ENCODE measurements at regions not wholly inside any gene's neighbourhood (a gene's known extent, or its start where the extent isn't known, plus 50 kb on each side); places are given as distances from the start of the nearest gene placed in this dataset.

DNA sequence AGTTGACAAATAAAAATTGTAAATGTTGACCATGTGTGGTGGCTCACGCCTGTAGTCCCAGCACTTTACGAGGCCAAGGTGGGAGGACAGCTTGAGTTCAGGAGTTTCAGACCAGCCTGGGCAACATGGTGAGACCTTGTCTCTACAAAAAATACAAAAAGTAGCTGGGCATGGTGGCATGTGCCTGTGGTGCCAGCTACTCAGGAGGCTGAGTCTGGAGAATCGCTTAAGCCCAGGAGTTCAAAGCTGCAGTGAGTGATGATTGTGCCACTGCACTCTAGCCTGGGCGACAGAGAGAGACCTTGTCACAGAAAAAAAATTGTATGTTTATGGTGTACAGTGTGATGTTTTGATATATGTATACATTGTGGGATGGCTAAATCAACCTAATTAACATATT lies 119.6 kb downstream of the NPIPB5 start:
- TF ChIP-seq, protein P1, sequence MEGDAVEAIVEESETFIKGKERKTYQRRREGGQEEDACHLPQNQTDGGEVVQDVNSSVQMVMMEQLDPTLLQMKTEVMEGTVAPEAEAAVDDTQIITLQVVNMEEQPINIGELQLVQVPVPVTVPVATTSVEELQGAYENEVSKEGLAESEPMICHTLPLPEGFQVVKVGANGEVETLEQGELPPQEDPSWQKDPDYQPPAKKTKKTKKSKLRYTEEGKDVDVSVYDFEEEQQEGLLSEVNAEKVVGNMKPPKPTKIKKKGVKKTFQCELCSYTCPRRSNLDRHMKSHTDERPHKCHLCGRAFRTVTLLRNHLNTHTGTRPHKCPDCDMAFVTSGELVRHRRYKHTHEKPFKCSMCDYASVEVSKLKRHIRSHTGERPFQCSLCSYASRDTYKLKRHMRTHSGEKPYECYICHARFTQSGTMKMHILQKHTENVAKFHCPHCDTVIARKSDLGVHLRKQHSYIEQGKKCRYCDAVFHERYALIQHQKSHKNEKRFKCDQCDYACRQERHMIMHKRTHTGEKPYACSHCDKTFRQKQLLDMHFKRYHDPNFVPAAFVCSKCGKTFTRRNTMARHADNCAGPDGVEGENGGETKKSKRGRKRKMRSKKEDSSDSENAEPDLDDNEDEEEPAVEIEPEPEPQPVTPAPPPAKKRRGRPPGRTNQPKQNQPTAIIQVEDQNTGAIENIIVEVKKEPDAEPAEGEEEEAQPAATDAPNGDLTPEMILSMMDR (IDR thresholded peaks at IDR 0.05 in 2 of 3, conservative IDR thresholded peaks at IDR 0.05 in 1 of 3; ENCODE audit: insufficient read depth in 2 of 3, low read depth in 1 of 3, low read length in 3 of 3): no peak
- TF ChIP-seq RBBP5 (IDR thresholded peaks at IDR 0.05; ENCODE audit: borderline replicate concordance, insufficient read depth, low read length, poor library complexity, severe bottlenecking): no peak
- TF ChIP-seq, protein P2, sequence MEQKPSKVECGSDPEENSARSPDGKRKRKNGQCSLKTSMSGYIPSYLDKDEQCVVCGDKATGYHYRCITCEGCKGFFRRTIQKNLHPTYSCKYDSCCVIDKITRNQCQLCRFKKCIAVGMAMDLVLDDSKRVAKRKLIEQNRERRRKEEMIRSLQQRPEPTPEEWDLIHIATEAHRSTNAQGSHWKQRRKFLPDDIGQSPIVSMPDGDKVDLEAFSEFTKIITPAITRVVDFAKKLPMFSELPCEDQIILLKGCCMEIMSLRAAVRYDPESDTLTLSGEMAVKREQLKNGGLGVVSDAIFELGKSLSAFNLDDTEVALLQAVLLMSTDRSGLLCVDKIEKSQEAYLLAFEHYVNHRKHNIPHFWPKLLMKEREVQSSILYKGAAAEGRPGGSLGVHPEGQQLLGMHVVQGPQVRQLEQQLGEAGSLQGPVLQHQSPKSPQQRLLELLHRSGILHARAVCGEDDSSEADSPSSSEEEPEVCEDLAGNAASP (IDR thresholded peaks at IDR 0.05): no peak
- no peak for TF ChIP-seq CTBP1 (IDR thresholded peaks at IDR 0.05; ENCODE audit: borderline replicate concordance)
- TF ChIP-seq, protein P3, sequence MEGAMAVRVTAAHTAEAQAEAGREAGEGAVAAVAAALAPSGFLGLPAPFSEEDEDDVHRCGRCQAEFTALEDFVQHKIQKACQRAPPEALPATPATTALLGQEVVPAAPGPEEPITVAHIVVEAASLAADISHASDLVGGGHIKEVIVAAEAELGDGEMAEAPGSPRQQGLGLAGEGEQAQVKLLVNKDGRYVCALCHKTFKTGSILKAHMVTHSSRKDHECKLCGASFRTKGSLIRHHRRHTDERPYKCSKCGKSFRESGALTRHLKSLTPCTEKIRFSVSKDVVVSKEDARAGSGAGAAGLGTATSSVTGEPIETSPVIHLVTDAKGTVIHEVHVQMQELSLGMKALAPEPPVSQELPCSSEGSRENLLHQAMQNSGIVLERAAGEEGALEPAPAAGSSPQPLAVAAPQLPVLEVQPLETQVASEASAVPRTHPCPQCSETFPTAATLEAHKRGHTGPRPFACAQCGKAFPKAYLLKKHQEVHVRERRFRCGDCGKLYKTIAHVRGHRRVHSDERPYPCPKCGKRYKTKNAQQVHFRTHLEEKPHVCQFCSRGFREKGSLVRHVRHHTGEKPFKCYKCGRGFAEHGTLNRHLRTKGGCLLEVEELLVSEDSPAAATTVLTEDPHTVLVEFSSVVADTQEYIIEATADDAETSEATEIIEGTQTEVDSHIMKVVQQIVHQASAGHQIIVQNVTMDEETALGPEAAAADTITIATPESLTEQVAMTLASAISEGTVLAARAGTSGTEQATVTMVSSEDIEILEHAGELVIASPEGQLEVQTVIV (CRISPR knock-in tag; IDR thresholded peaks at IDR 0.05; ENCODE audit: borderline replicate concordance): no peak
- TF ChIP-seq LCOR (CRISPR knock-in tag; IDR thresholded peaks at IDR 0.05): no peak
- TF ChIP-seq MCM7 (IDR thresholded peaks at IDR 0.05): no peak
- TF ChIP-seq RNF2 (IDR thresholded peaks at IDR 0.05): no peak
- TF ChIP-seq CREM (IDR thresholded peaks at IDR 0.05; ENCODE audit: low read depth): no peak
- TF ChIP-seq ZNF274 (IDR thresholded peaks at IDR 0.05; ENCODE audit: borderline replicate concordance, low read depth, low read length): no peak
- TF ChIP-seq SIX5 (IDR thresholded peaks at IDR 0.05; ENCODE audit: borderline replicate concordance in 1 of 2, insufficient read depth in 1 of 2, low read depth in 1 of 2, low read length in 2 of 2): no peak
- TF ChIP-seq, protein P4, sequence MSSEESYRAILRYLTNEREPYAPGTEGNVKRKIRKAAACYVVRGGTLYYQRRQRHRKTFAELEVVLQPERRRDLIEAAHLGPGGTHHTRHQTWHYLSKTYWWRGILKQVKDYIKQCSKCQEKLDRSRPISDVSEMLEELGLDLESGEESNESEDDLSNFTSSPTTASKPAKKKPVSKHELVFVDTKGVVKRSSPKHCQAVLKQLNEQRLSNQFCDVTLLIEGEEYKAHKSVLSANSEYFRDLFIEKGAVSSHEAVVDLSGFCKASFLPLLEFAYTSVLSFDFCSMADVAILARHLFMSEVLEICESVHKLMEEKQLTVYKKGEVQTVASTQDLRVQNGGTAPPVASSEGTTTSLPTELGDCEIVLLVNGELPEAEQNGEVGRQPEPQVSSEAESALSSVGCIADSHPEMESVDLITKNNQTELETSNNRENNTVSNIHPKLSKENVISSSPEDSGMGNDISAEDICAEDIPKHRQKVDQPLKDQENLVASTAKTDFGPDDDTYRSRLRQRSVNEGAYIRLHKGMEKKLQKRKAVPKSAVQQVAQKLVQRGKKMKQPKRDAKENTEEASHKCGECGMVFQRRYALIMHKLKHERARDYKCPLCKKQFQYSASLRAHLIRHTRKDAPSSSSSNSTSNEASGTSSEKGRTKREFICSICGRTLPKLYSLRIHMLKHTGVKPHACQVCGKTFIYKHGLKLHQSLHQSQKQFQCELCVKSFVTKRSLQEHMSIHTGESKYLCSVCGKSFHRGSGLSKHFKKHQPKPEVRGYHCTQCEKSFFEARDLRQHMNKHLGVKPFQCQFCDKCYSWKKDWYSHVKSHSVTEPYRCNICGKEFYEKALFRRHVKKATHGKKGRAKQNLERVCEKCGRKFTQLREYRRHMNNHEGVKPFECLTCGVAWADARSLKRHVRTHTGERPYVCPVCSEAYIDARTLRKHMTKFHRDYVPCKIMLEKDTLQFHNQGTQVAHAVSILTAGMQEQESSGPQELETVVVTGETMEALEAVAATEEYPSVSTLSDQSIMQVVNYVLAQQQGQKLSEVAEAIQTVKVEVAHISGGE (CRISPR knock-in tag; IDR thresholded peaks at IDR 0.05): no peak

All from K562 (cell line).